ENCODE measurements at regions not wholly inside any gene's neighbourhood (a gene's known extent, or its start where the extent isn't known, plus 50 kb on each side); places are given as distances from the start of the nearest gene placed in this dataset.

DNA sequence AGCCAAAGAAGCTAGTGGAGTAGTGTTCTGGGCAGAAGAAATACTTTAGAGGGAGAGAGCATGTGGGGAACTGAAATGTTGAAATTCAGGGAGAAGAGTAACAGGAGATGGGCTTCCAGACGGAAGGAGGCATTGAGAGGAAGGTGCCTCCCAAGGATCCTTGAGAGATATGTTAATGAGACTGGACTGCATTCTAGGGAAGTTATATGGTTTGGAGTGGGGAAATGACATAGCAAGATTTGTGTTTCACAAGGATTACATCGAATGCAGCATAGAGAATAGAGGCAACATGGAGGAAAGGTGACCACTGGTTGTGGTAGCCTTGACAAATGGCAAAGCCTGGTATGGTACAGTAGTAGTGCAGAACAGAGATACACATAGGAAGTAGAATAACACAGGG lies 160.5 kb upstream of the HMCN1 start:
- Histone ChIP-seq H3K4me3 (ENCODE audit: low read depth, low read length) (no peak overlapping the region), H3K27me3 (replicated peaks; ENCODE audit: control insufficient read depth, insufficient read depth, low read length) (no peaks in the 10 kb centered on the region), H3K36me3 (ENCODE audit: control insufficient read depth, insufficient read depth, low read length) (no peaks in the 10 kb centered on the region), H3K4me1 (peaks cover 7% of the 10 kb centered on the region; the same call in 1 of the 2 replicates), H3K9me3 (peaks cover 23% of the 10 kb centered on the region)
- Mint-ChIP-seq H3K9me3 (ENCODE audit: unreplicated experiment) (peaks cover 51% of the 10 kb centered on the region), H3K27me3 (ENCODE audit: insufficient read depth, unreplicated experiment) (no peaks in the 10 kb centered on the region), H3K27ac (ENCODE audit: unreplicated experiment) (no peak overlapping the region), H3K36me3 (ENCODE audit: insufficient read depth, unreplicated experiment) (no peaks in the 10 kb centered on the region), H3K4me1 (ENCODE audit: low read depth, unreplicated experiment) (no peaks in the 10 kb centered on the region), H3K4me3 (ENCODE audit: unreplicated experiment) (no peak overlapping the region)
- TF ChIP-seq, protein P1, sequence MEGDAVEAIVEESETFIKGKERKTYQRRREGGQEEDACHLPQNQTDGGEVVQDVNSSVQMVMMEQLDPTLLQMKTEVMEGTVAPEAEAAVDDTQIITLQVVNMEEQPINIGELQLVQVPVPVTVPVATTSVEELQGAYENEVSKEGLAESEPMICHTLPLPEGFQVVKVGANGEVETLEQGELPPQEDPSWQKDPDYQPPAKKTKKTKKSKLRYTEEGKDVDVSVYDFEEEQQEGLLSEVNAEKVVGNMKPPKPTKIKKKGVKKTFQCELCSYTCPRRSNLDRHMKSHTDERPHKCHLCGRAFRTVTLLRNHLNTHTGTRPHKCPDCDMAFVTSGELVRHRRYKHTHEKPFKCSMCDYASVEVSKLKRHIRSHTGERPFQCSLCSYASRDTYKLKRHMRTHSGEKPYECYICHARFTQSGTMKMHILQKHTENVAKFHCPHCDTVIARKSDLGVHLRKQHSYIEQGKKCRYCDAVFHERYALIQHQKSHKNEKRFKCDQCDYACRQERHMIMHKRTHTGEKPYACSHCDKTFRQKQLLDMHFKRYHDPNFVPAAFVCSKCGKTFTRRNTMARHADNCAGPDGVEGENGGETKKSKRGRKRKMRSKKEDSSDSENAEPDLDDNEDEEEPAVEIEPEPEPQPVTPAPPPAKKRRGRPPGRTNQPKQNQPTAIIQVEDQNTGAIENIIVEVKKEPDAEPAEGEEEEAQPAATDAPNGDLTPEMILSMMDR (IDR thresholded peaks at IDR 0.05; ENCODE audit: insufficient read depth in 1 of 2, low read depth in 1 of 2, low read length in 1 of 2, severe bottlenecking in 1 of 2, unreplicated experiment in 1 of 2): no peak
- ChIA-PET POLR2A (no interaction called here), CTCF (no interaction called here)
- intact Hi-C loops (cut with micrococcal nuclease; ENCODE audit: unreplicated experiment): no loop called here
- BruUV-seq (replicated peaks): no TSS peak
- DNase-seq: no peak

DNA sequence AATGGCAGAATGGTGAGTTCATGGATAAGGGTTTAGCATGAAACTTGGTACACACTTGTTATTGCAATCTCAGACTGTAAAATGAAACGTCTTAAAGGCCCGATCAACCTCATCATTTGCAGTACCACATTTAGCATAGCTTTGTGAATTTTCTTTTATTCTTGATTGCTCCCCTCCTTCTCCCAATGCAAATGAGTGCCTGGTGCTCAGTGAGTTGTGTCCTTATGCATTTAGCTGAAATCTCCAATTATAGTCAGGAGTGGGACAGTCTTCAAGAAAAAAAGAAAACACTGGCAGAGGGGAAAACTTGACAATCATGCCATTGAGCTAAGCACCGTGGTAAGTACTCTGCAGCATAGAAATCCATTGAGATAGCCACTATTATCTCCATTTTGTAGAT lies 161.0 kb upstream of the HMCN1 start:
- POLR2A ChIA-PET: no interaction called here
- Histone ChIP-seq H3K27me3 (replicated peaks; ENCODE audit: control insufficient read depth, insufficient read depth, low read length) (no peaks in the 10 kb centered on the region), H3K9me3 (peaks cover 18% of the 10 kb centered on the region), H3K4me3 (ENCODE audit: low read depth, low read length) (no peak overlapping the region), H3K4me1 (peaks cover 7% of the 10 kb centered on the region; the same call in 1 of the 2 replicates), H3K36me3 (ENCODE audit: control insufficient read depth, insufficient read depth, low read length) (no peaks in the 10 kb centered on the region)
- no TSS peak for BruUV-seq (replicated peaks)
- DNase-seq: no peak
- Mint-ChIP-seq H3K4me1 (ENCODE audit: low read depth, unreplicated experiment) (no peaks in the 10 kb centered on the region), H3K27ac (ENCODE audit: unreplicated experiment) (no peak overlapping the region), H3K27me3 (ENCODE audit: insufficient read depth, unreplicated experiment) (no peaks in the 10 kb centered on the region), H3K9me3 (ENCODE audit: unreplicated experiment) (peaks cover 51% of the 10 kb centered on the region), H3K4me3 (ENCODE audit: unreplicated experiment) (no peak overlapping the region), H3K36me3 (ENCODE audit: insufficient read depth, unreplicated experiment) (no peaks in the 10 kb centered on the region)
- TF ChIP-seq, protein P1 (IDR thresholded peaks at IDR 0.05; ENCODE audit: insufficient read depth in 1 of 2, low read depth in 1 of 2, low read length in 1 of 2, severe bottlenecking in 1 of 2, unreplicated experiment in 1 of 2): no peak
- CTCF ChIA-PET: no interaction called here
- intact Hi-C loops (cut with micrococcal nuclease; ENCODE audit: unreplicated experiment): no loop called here

DNA sequence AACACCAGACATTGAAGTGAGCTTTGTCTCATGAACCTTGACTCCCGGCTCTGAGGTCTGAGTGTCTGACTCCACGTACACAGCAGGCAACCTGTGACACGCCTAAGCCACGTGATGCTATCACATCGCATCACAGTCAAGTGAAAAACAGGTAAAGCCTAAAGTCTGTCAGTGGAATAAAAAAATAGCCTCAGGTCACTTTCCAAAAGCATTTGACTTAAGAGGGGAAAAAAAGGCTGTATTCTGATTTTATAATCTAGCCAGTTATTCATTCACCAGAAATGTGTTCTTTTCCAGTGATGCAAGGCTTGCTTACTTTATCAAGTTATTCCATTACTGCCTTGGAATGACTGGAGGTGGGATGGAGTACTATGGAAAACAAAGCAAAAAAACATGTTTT lies 163.2 kb upstream of the HMCN1 start:
- Histone ChIP-seq H3K4me3 (ENCODE audit: low read depth, low read length) (no peak overlapping the region), H3K36me3 (ENCODE audit: control insufficient read depth, insufficient read depth, low read length) (no peaks in the 10 kb centered on the region), H3K27me3 (replicated peaks; ENCODE audit: control insufficient read depth, insufficient read depth, low read length) (no peaks in the 10 kb centered on the region), H3K4me1 (peaks cover 7% of the 10 kb centered on the region; the same call in 1 of the 2 replicates), H3K9me3 (peaks cover 2% of the 10 kb centered on the region; the same call in 1 of the 2 replicates)
- no peak for DNase-seq
- CTCF ChIA-PET: no interaction called here
- Mint-ChIP-seq H3K27ac (ENCODE audit: unreplicated experiment) (no peak overlapping the region), H3K4me1 (ENCODE audit: low read depth, unreplicated experiment) (peaks cover 3% of the 10 kb centered on the region), H3K9me3 (ENCODE audit: unreplicated experiment) (peaks cover 51% of the 10 kb centered on the region), H3K4me3 (ENCODE audit: unreplicated experiment) (no peak overlapping the region), H3K27me3 (ENCODE audit: insufficient read depth, unreplicated experiment) (no peaks in the 10 kb centered on the region), H3K36me3 (ENCODE audit: insufficient read depth, unreplicated experiment) (no peaks in the 10 kb centered on the region)
- intact Hi-C loops (cut with micrococcal nuclease; ENCODE audit: unreplicated experiment): loop anchor here (1.0 kb wide), 1 partner anchor 12 kb away; no protein-coding TSS in a partner anchor
- POLR2A ChIA-PET: no interaction called here
- TF ChIP-seq, protein P1 (IDR thresholded peaks at IDR 0.05; ENCODE audit: insufficient read depth in 1 of 2, low read depth in 1 of 2, low read length in 1 of 2, severe bottlenecking in 1 of 2, unreplicated experiment in 1 of 2): no peak
- BruUV-seq (replicated peaks): no TSS peak
